ENCODE measurements at regions not wholly inside any gene's neighbourhood (a gene's known extent, or its start where the extent isn't known, plus 50 kb on each side); places are given as distances from the start of the nearest gene placed in this dataset.

GRCh38 chr6:165766026-165766425, 103.0 kb upstream of the PDE10A start:
- H4K5ac ChIP-seq (ENCODE audit: low read depth, low read length), result no peak overlapping the region

More at GRCh38 chr6:165766026-165766425, 103.0 kb upstream of the PDE10A start:
- intact Hi-C loops (cut with micrococcal nuclease), result no loop called here
- Histone ChIP-seq H3K4ac (ENCODE audit: low read depth, low read length) (no peak overlapping the region), H3K9ac (ENCODE audit: low read depth, low read length) (no peak overlapping the region), H3K36me3 (ENCODE audit: control insufficient read depth, insufficient read depth, low read length) (no peaks in the 10 kb centered on the region), H3K4me1 (ENCODE audit: control insufficient read depth, insufficient read depth, low read length) (no peaks in the 10 kb centered on the region), H4K91ac (ENCODE audit: insufficient read depth, low read depth, low read length) (no peak overlapping the region), H4K8ac (ENCODE audit: low read depth in 2 of 2, low read length in 2 of 2) (no peak overlapping the region), H3K4me2 (ENCODE audit: low read depth, low read length) (no peak overlapping the region), H2BK20ac (ENCODE audit: low read depth, low read length) (no peak overlapping the region), H3K79me1 (ENCODE audit: low read depth in 1 of 2, low read length in 2 of 2) (no peaks in the 10 kb centered on the region), H3K18ac (ENCODE audit: low read depth, low read length) (no peak overlapping the region; the same call in 1 of the 2 replicates), H3K23ac (ENCODE audit: low read depth, low read length) (no peak overlapping the region), H2BK5ac (ENCODE audit: low read depth, low read length, poor library complexity, severe bottlenecking) (no peak overlapping the region), H2BK120ac (ENCODE audit: low read depth, low read length) (no peak overlapping the region), H4K20me1 (ENCODE audit: insufficient read depth, low read length) (no peaks in the 10 kb centered on the region; the same call in 1 of the 2 replicates), H3K4me3 (ENCODE audit: insufficient read depth, low read depth, low read length) (no peak overlapping the region), H2AFZ (replicated peaks; ENCODE audit: low read length, poor library complexity) (no peak overlapping the region), H3K9me1 (ENCODE audit: insufficient read depth, low read length) (no peaks in the 10 kb centered on the region), H3K9me3 (ENCODE audit: control insufficient read depth, insufficient read depth, low read length) (peaks cover 3% of the 10 kb centered on the region; the same call in 1 of the 2 replicates), H3K14ac (replicated peaks; ENCODE audit: low read depth, low read length) (no peak overlapping the region), H3K27ac (ENCODE audit: insufficient read depth, low read length) (no peak overlapping the region), H3K56ac (ENCODE audit: extremely low read depth, insufficient read depth, low read length) (no peak overlapping the region), H2BK15ac (ENCODE audit: low read depth, low read length) (no peak overlapping the region), H2AK9ac (replicated peaks; ENCODE audit: low read depth, low read length, poor library complexity) (no peak overlapping the region), H2AK5ac (ENCODE audit: low read depth, low read length) (no peak overlapping the region), H3K27me3 (ENCODE audit: control insufficient read depth, insufficient read depth, low read length) (no peaks in the 10 kb centered on the region)
- TF ChIP-seq RFX5 (IDR thresholded peaks at IDR 0.05; ENCODE audit: low read depth, low read length), result no peak
- TF ChIP-seq USF2 (IDR thresholded peaks at IDR 0.05; ENCODE audit: low read depth, low read length), result no peak
- no peak for TF ChIP-seq FOS (IDR thresholded peaks at IDR 0.05; ENCODE audit: low read depth, low read length)
- no peak for TF ChIP-seq CHD1 (IDR thresholded peaks at IDR 0.05; ENCODE audit: low read depth, low read length)
- no peak for TF ChIP-seq POLR2A (IDR thresholded peaks at IDR 0.05; ENCODE audit: low read depth, low read length)
- no peak for TF ChIP-seq NFE2L2 (IDR thresholded peaks at IDR 0.05; ENCODE audit: low read depth, low read length)
- TF ChIP-seq MAFK (IDR thresholded peaks at IDR 0.05; ENCODE audit: low read depth, low read length), result no peak
- TF ChIP-seq MXI1 (IDR thresholded peaks at IDR 0.05; ENCODE audit: borderline replicate concordance, low read depth, low read length), result no peak
- TF ChIP-seq MAZ (IDR thresholded peaks at IDR 0.05; ENCODE audit: borderline replicate concordance, low read depth, low read length), result no peak
- no peak for TF ChIP-seq RAD21 (IDR thresholded peaks at IDR 0.05; ENCODE audit: low read length)
- no peak for TF ChIP-seq CTCF (conservative IDR thresholded peaks at IDR 0.05; ENCODE audit: low read depth, low read length)
- TF ChIP-seq SMC3 (IDR thresholded peaks at IDR 0.05; ENCODE audit: low read depth, low read length), result no peak
- TF ChIP-seq RCOR1 (IDR thresholded peaks at IDR 0.05; ENCODE audit: insufficient replicate concordance, low read length), result no peak
- TF ChIP-seq ELK1 (IDR thresholded peaks at IDR 0.05; ENCODE audit: borderline replicate concordance, low read depth, low read length), result no peak
- TF ChIP-seq CEBPB (IDR thresholded peaks at IDR 0.05; ENCODE audit: low read depth, low read length), result no peak
- TF ChIP-seq BHLHE40 (IDR thresholded peaks at IDR 0.05; ENCODE audit: low read depth, low read length), result no peak
- in situ Hi-C loops (cut with MboI; ENCODE audit: low sequenced_read_pairs), result no loop called here
- dilution Hi-C loops (cut with HindIII; ENCODE audit: low sequenced_read_pairs, unreplicated experiment), result no loop called here
- no TSS peak for BruUV-seq (replicated peaks)
- no CpG with 5 or more reads among the region's 7 CpGs for WGBS, 2 experiments (ENCODE audit: extremely low coverage in 2 of 2, insufficient read length in 1 of 2)
- POLR2A ChIA-PET (ENCODE audit: unreplicated experiment), result no interaction called here
- DNase-seq (no peak), ATAC-seq (ENCODE audit: low read depth) (no peak)
- CTCF ChIA-PET, result no interaction called here
